Large intestine (tissue), 3 donors: ENCODE measurements at regions not wholly inside any gene's neighbourhood (a gene's known extent, or its start where the extent isn't known, plus 50 kb on each side); places are given as distances from the start of the nearest gene placed in this dataset.

Experiments
- DNase-seq, 2 donors: peaks; one replicate each; pipeline versions ENCODE4 v3.0.0 to v3.0.0-alpha.2; 2013
- H3K27ac ChIP-seq: one replicate; pipeline ENCODE4 v1.5.1; 2013; ENCODE audit warnings: low read length
- H3K27me3 ChIP-seq: 2 replicates; pipeline ENCODE4 v1.6.1; 2013; ENCODE audit warnings: low read length; ENCODE audit not compliant: control insufficient read depth, insufficient read depth
- H3K36me3 ChIP-seq: 2 replicates; pipeline ENCODE4 v1.6.1; 2013; ENCODE audit warnings: low read length; ENCODE audit not compliant: control insufficient read depth, insufficient read depth
- H3K4me1 ChIP-seq: one replicate; pipeline ENCODE4 v1.6.1; 2013; ENCODE audit warnings: low read length; ENCODE audit not compliant: control insufficient read depth, insufficient read depth
- H3K4me3 ChIP-seq: one replicate; pipeline ENCODE4 v1.5.1; 2013; ENCODE audit warnings: low read length
- H3K9me3 ChIP-seq: one replicate; pipeline ENCODE4 v1.6.1; 2013; ENCODE audit warnings: mild to moderate bottlenecking, low read depth, low read length, moderate library complexity; ENCODE audit not compliant: control insufficient read depth
- WGBS: methylation state at CpG from one replicate; pipeline ENCODE4 v1.1.5; 2013; ENCODE audit warnings: low lambda C conversion rate; ENCODE audit not compliant: insufficient coverage; 5-methylcytosine and 5-hydroxymethylcytosine counted together

- 45% methylated on average over 4 of the region's 14 CpGs for WGBS
- DNase-seq = no peak
- H3K36me3 ChIP-seq = no peaks in the 10 kb centered on the region
- peaks cover 2% of the 10 kb centered on the region for H3K27me3 ChIP-seq
- no peaks in the 10 kb centered on the region for H3K9me3 ChIP-seq
- H3K4me1 ChIP-seq = no peaks in the 10 kb centered on the region
- H3K27ac ChIP-seq = no peak overlapping the region
- H3K4me3 ChIP-seq = no peak overlapping the region
Observed at GRCh38 chr16:51039638-51040331, 111.3 kb downstream of the SALL1 start.

- H3K27me3 ChIP-seq = peaks cover 4% of the 10 kb centered on the region
- H3K27ac ChIP-seq = no peak overlapping the region
- H3K9me3 ChIP-seq = no peaks in the 10 kb centered on the region
- DNase-seq = no peak
- no peak overlapping the region for H3K4me3 ChIP-seq
- H3K36me3 ChIP-seq = no peaks in the 10 kb centered on the region
- H3K4me1 ChIP-seq = no peaks in the 10 kb centered on the region
- no CpG with 5 or more reads among the region's 7 CpGs for WGBS
Observed at GRCh38 chr16:51035711-51036110, 115.4 kb downstream of the SALL1 start.

- no peaks in the 10 kb centered on the region for H3K9me3 ChIP-seq
- DNase-seq = no peak
- no peak overlapping the region for H3K4me3 ChIP-seq
- no CpG with 5 or more reads among the region's 3 CpGs for WGBS
- no peaks in the 10 kb centered on the region for H3K36me3 ChIP-seq
- H3K4me1 ChIP-seq = no peaks in the 10 kb centered on the region
- H3K27ac ChIP-seq = no peak overlapping the region
- peaks cover 5% of the 10 kb centered on the region for H3K27me3 ChIP-seq
Observed at GRCh38 chr16:51035110-51035498, 116.0 kb downstream of the SALL1 start.

GRCh38 chr16:51034481-51035109 is 116.5 kb downstream of the SALL1 start:
- no peaks in the 10 kb centered on the region for H3K9me3 ChIP-seq
- no peaks in the 10 kb centered on the region for H3K36me3 ChIP-seq
- peaks cover 5% of the 10 kb centered on the region for H3K27me3 ChIP-seq
- no peak overlapping the region for H3K27ac ChIP-seq
- no peak overlapping the region for H3K4me3 ChIP-seq
- no peak for DNase-seq
- no peaks in the 10 kb centered on the region for H3K4me1 ChIP-seq
- 83% methylated on average over 1 of the region's 6 CpGs for WGBS

- no peaks in the 10 kb centered on the region for H3K36me3 ChIP-seq
- no peak for DNase-seq
- no peaks in the 10 kb centered on the region for H3K4me1 ChIP-seq
- H3K27me3 ChIP-seq = peaks cover 5% of the 10 kb centered on the region
- no CpG with 5 or more reads among the region's 4 CpGs for WGBS
- H3K9me3 ChIP-seq = no peaks in the 10 kb centered on the region
- H3K4me3 ChIP-seq = no peak overlapping the region
- H3K27ac ChIP-seq = no peak overlapping the region
Observed at GRCh38 chr16:51031598-51031997, 119.5 kb downstream of the SALL1 start.

- DNase-seq = no peak
- no peak overlapping the region for H3K4me3 ChIP-seq
- WGBS = no CpG with 5 or more reads among the region's 4 CpGs
- H3K27ac ChIP-seq = no peak overlapping the region
- H3K36me3 ChIP-seq = no peaks in the 10 kb centered on the region
- H3K4me1 ChIP-seq = no peaks in the 10 kb centered on the region
- peaks cover 5% of the 10 kb centered on the region for H3K27me3 ChIP-seq
- H3K9me3 ChIP-seq = no peaks in the 10 kb centered on the region
Observed at GRCh38 chr16:51030516-51030915, 120.6 kb downstream of the SALL1 start.

- Histone ChIP-seq H3K27me3 (peaks cover 5% of the 10 kb centered on the region), H3K4me1 (no peaks in the 10 kb centered on the region), H3K27ac (no peak overlapping the region), H3K9me3 (no peaks in the 10 kb centered on the region), H3K36me3 (no peaks in the 10 kb centered on the region), H3K4me3 (no peak overlapping the region)
- WGBS = no CpG with 5 or more reads among the region's 4 CpGs
- no peak for DNase-seq
Observed at GRCh38 chr16:51025588-51026290, 125.3 kb downstream of the SALL1 start.

- Histone ChIP-seq H3K27me3 (peaks cover 3% of the 10 kb centered on the region), H3K4me3 (no peak overlapping the region), H3K9me3 (no peaks in the 10 kb centered on the region), H3K36me3 (no peaks in the 10 kb centered on the region), H3K4me1 (no peaks in the 10 kb centered on the region), H3K27ac (no peak overlapping the region)
- WGBS = 33% methylated on average over 4 of the region's 6 CpGs
- DNase-seq = no peak
Observed at GRCh38 chr16:51024703-51025102, 126.4 kb downstream of the SALL1 start.

GRCh38 chr16:51022955-51023354 is 128.1 kb downstream of the SALL1 start:
- Histone ChIP-seq H3K36me3 (no peaks in the 10 kb centered on the region), H3K27me3 (peaks cover 3% of the 10 kb centered on the region), H3K9me3 (no peaks in the 10 kb centered on the region), H3K4me3 (no peak overlapping the region), H3K27ac (no peak overlapping the region), H3K4me1 (no peaks in the 10 kb centered on the region)
- no CpG with 5 or more reads among the region's 5 CpGs for WGBS
- no peak for DNase-seq

- H3K27ac ChIP-seq = no peak overlapping the region
- no peak overlapping the region for H3K4me3 ChIP-seq
- no peaks in the 10 kb centered on the region for H3K36me3 ChIP-seq
- H3K27me3 ChIP-seq = peaks cover 3% of the 10 kb centered on the region
- H3K9me3 ChIP-seq = no peaks in the 10 kb centered on the region
- DNase-seq = no peak
- WGBS = no CpG with 5 or more reads among the region's 4 CpGs
- no peaks in the 10 kb centered on the region for H3K4me1 ChIP-seq
Observed at GRCh38 chr16:51019617-51020016, 131.5 kb downstream of the SALL1 start.
